ENCODE measurements at regions not wholly inside any gene's neighbourhood (a gene's known extent, or its start where the extent isn't known, plus 50 kb on each side); places are given as distances from the start of the nearest gene placed in this dataset.

- Mint-ChIP-seq H3K27ac (no peak overlapping the region), H3K4me1 (peaks cover 14% of the 10 kb centered on the region), H3K4me3 (no peak overlapping the region), H3K36me3 (ENCODE audit: low read depth) (no peaks in the 10 kb centered on the region), H3K27me3 (peaks cover under 1% of the 10 kb centered on the region), H3K9me3 (peaks cover 3% of the 10 kb centered on the region)
- POLR2A ChIA-PET: no interaction called here
- CTCF ChIA-PET: interaction anchor here (1.5 kb wide), 1 partner anchor 10 kb away, joined by 4 read pairs; no protein-coding TSS in a partner anchor
- no peak for DNase-seq
Observed at GRCh38 chr20:59428006-59428405, 127.6 kb downstream of the EDN3 start.

GRCh38 chr20:59428441-59429205 lies 128.2 kb downstream of the EDN3 start:
- ChIA-PET POLR2A (no interaction called here), CTCF (interaction anchor here (1.0 to 1.5 kb wide), 2 partner anchors 8 to 10 kb away, joined by 3 to 4 read pairs; no protein-coding TSS in a partner anchor)
- H3K9me3 Mint-ChIP-seq: peaks cover 3% of the 10 kb centered on the region
- no peak overlapping the region for H3K4me3 Mint-ChIP-seq
- no peaks in the 10 kb centered on the region for H3K36me3 Mint-ChIP-seq (ENCODE audit: low read depth)
- H3K27me3 Mint-ChIP-seq: peaks cover 2% of the 10 kb centered on the region
- H3K4me1 Mint-ChIP-seq: peaks cover 14% of the 10 kb centered on the region
- DNase-seq: no peak
- peak overlapping the region; percentile 88 for H3K27ac Mint-ChIP-seq

GRCh38 chr20:59429396-59429795 lies 129.0 kb downstream of the EDN3 start:
- peaks cover 2% of the 10 kb centered on the region for H3K27me3 Mint-ChIP-seq
- peak overlapping the region; percentile 88 for H3K27ac Mint-ChIP-seq
- POLR2A ChIA-PET: no interaction called here
- DNase-seq: no peak
- peaks cover 14% of the 10 kb centered on the region for H3K4me1 Mint-ChIP-seq
- H3K36me3 Mint-ChIP-seq (ENCODE audit: low read depth): no peaks in the 10 kb centered on the region
- CTCF ChIA-PET: interaction anchor here (1.0 to 1.5 kb wide), 2 partner anchors 9 kb away, joined by 3 to 4 read pairs; no protein-coding TSS in a partner anchor
- peak overlapping the region; percentile 51 for H3K4me3 Mint-ChIP-seq
- H3K9me3 Mint-ChIP-seq: peaks cover 3% of the 10 kb centered on the region

GRCh38 chr20:59431014-59431413 lies 130.6 kb downstream of the EDN3 start:
- Mint-ChIP-seq H3K27ac (no peak overlapping the region), H3K4me3 (no peak overlapping the region), H3K36me3 (ENCODE audit: low read depth) (no peaks in the 10 kb centered on the region), H3K4me1 (peaks cover 14% of the 10 kb centered on the region), H3K9me3 (peaks cover 3% of the 10 kb centered on the region), H3K27me3 (peaks cover 4% of the 10 kb centered on the region)
- ChIA-PET CTCF (interaction anchor here (0.5 kb wide), 1 partner anchor 434 kb away, joined by 4 read pairs; no protein-coding TSS in a partner anchor), POLR2A (no interaction called here)
- no peak for DNase-seq

GRCh38 chr20:59434960-59435359 lies 134.5 kb downstream of the EDN3 start:
- Mint-ChIP-seq H3K4me3 (no peak overlapping the region), H3K9me3 (no peaks in the 10 kb centered on the region), H3K27me3 (peaks cover 4% of the 10 kb centered on the region), H3K4me1 (no peaks in the 10 kb centered on the region), H3K27ac (no peak overlapping the region), H3K36me3 (ENCODE audit: low read depth) (no peaks in the 10 kb centered on the region)
- no peak for DNase-seq
- CTCF ChIA-PET: no interaction called here
- POLR2A ChIA-PET: no interaction called here

GRCh38 chr20:59435518-59435917 lies 135.1 kb downstream of the EDN3 start:
- H3K27ac Mint-ChIP-seq: no peak overlapping the region
- H3K4me3 Mint-ChIP-seq: no peak overlapping the region
- no peaks in the 10 kb centered on the region for H3K36me3 Mint-ChIP-seq (ENCODE audit: low read depth)
- CTCF ChIA-PET: no interaction called here
- H3K4me1 Mint-ChIP-seq: no peaks in the 10 kb centered on the region
- H3K27me3 Mint-ChIP-seq: peaks cover 4% of the 10 kb centered on the region
- DNase-seq: no peak
- POLR2A ChIA-PET: no interaction called here
- H3K9me3 Mint-ChIP-seq: no peaks in the 10 kb centered on the region

- peaks cover 15% of the 10 kb centered on the region for H3K27me3 Mint-ChIP-seq
- CTCF ChIA-PET: interaction anchor here (1.4 kb wide), 1 partner anchor 9 kb away, joined by 4 read pairs; no protein-coding TSS in a partner anchor
- no peaks in the 10 kb centered on the region for H3K4me1 Mint-ChIP-seq
- POLR2A ChIA-PET: no interaction called here
- H3K36me3 Mint-ChIP-seq (ENCODE audit: low read depth): no peaks in the 10 kb centered on the region
- no peak overlapping the region for H3K4me3 Mint-ChIP-seq
- H3K9me3 Mint-ChIP-seq: no peaks in the 10 kb centered on the region
- no peak for DNase-seq
- no peak overlapping the region for H3K27ac Mint-ChIP-seq
Observed at GRCh38 chr20:59437601-59438031, 137.2 kb downstream of the EDN3 start.

- no peak overlapping the region for H3K27ac Mint-ChIP-seq
- ChIA-PET POLR2A (no interaction called here), CTCF (interaction anchor here (1.4 kb wide), 1 partner anchor 10 kb away, joined by 4 read pairs; no protein-coding TSS in a partner anchor)
- H3K36me3 Mint-ChIP-seq (ENCODE audit: low read depth): no peaks in the 10 kb centered on the region
- no peaks in the 10 kb centered on the region for H3K9me3 Mint-ChIP-seq
- DNase-seq: no peak
- peaks cover 18% of the 10 kb centered on the region for H3K27me3 Mint-ChIP-seq
- no peaks in the 10 kb centered on the region for H3K4me1 Mint-ChIP-seq
- H3K4me3 Mint-ChIP-seq: no peak overlapping the region
Observed at GRCh38 chr20:59438201-59438600, 137.8 kb downstream of the EDN3 start.

- no peaks in the 10 kb centered on the region for H3K4me1 Mint-ChIP-seq
- POLR2A ChIA-PET: no interaction called here
- CTCF ChIA-PET: no interaction called here
- H3K27ac Mint-ChIP-seq: no peak overlapping the region
- no peak for DNase-seq
- H3K27me3 Mint-ChIP-seq: peaks cover 28% of the 10 kb centered on the region
- H3K9me3 Mint-ChIP-seq: no peaks in the 10 kb centered on the region
- H3K36me3 Mint-ChIP-seq (ENCODE audit: low read depth): no peaks in the 10 kb centered on the region
- H3K4me3 Mint-ChIP-seq: no peak overlapping the region
Observed at GRCh38 chr20:59439243-59439642, 138.8 kb downstream of the EDN3 start.

GRCh38 chr20:59441306-59441705 lies 140.9 kb downstream of the EDN3 start:
- POLR2A ChIA-PET: no interaction called here
- no peaks in the 10 kb centered on the region for H3K9me3 Mint-ChIP-seq
- H3K27ac Mint-ChIP-seq: no peak overlapping the region
- no peak overlapping the region for H3K4me3 Mint-ChIP-seq
- CTCF ChIA-PET: interaction anchor here (1.0 kb wide), 1 partner anchor 12 kb away, joined by 3 read pairs; no protein-coding TSS in a partner anchor
- no peak for DNase-seq
- no peaks in the 10 kb centered on the region for H3K4me1 Mint-ChIP-seq
- H3K27me3 Mint-ChIP-seq: peaks cover 39% of the 10 kb centered on the region
- H3K36me3 Mint-ChIP-seq (ENCODE audit: low read depth): no peaks in the 10 kb centered on the region

GRCh38 chr20:59441860-59442810 lies 141.7 kb downstream of the EDN3 start:
- peaks cover 47% of the 10 kb centered on the region for H3K27me3 Mint-ChIP-seq
- ChIA-PET POLR2A (no interaction called here), CTCF (no interaction called here)
- H3K9me3 Mint-ChIP-seq: no peaks in the 10 kb centered on the region
- DNase-seq: no peak
- no peak overlapping the region for H3K4me3 Mint-ChIP-seq
- H3K36me3 Mint-ChIP-seq (ENCODE audit: low read depth): no peaks in the 10 kb centered on the region
- H3K4me1 Mint-ChIP-seq: no peaks in the 10 kb centered on the region
- no peak overlapping the region for H3K27ac Mint-ChIP-seq

- Mint-ChIP-seq H3K9me3 (no peaks in the 10 kb centered on the region), H3K4me3 (no peak overlapping the region), H3K36me3 (ENCODE audit: low read depth) (no peaks in the 10 kb centered on the region), H3K4me1 (no peaks in the 10 kb centered on the region), H3K27ac (no peak overlapping the region), H3K27me3 (peaks cover 55% of the 10 kb centered on the region)
- no peak for DNase-seq
- POLR2A ChIA-PET: no interaction called here
- CTCF ChIA-PET: no interaction called here
Observed at GRCh38 chr20:59443550-59443949, 143.1 kb downstream of the EDN3 start.

- CTCF ChIA-PET: no interaction called here
- no peak for DNase-seq
- Mint-ChIP-seq H3K36me3 (ENCODE audit: low read depth) (no peaks in the 10 kb centered on the region), H3K27me3 (peaks cover 61% of the 10 kb centered on the region), H3K27ac (no peak overlapping the region), H3K9me3 (no peaks in the 10 kb centered on the region), H3K4me1 (no peaks in the 10 kb centered on the region), H3K4me3 (no peak overlapping the region)
- POLR2A ChIA-PET: no interaction called here
Observed at GRCh38 chr20:59446376-59446775, 146.0 kb downstream of the EDN3 start.

All from activated CD4-positive, alpha-beta T cell treated with anti-CD3 and anti-CD28 coated beads, Interleukin-2, amount 10 ng/mL, durations not matched to agents 7 days and 5 days (primary cell).